A172 (cell line): ENCODE measurements at regions not wholly inside any gene's neighbourhood (a gene's known extent, or its start where the extent isn't known, plus 50 kb on each side); places are given as distances from the start of the nearest gene placed in this dataset.
"Not testable (repeated sequence)": the region's sequence is repeated elsewhere in the genome, so short reads cannot be mapped to it uniquely, and the experiment has no call there.

Source experiments
- DNase-seq: peaks from one replicate; pipeline ENCODE4 v3.0.0-alpha.2; 2015; ENCODE audit warnings: low spot score

DNA sequence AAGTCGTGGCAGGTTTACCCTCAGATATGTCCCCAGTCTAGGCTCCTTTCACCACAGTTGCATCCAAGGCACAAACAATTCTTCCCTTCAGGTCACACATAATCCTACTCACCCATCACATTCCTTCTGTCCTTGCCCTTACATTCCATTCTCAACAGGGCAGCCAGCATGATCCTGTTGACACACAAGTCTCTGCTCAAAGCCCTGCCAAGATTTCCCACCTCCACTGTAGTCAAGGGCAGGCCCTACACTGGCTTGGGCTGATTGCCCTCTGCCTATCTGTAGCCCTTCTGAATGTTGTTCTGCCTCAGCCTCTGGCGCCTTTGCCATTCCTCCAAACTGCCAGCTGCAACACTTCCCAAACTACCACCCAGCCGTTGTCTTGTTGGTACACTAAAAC lies 187.9 kb upstream of the AKR1E2 start:
- DNase-seq, result no peak

DNA sequence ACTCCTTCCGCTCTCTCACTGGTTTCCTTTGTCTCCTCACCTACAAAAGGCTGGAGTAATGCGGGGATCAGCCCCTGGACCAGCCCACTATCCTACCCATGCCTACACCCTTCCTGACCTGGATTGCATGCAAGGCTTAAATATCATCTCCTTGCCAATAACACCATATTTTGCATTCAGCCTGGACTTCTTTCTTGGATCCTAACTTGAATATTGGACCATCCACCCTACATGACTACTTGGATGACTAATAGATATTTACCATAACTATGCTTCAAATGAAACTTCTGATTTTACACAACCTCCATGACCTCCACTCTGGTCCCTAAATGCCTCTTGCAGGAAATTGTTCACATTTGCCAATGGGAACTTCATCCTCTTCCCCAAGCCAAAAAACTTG lies 188.3 kb upstream of the AKR1E2 start:
- DNase-seq, result no peak

DNA sequence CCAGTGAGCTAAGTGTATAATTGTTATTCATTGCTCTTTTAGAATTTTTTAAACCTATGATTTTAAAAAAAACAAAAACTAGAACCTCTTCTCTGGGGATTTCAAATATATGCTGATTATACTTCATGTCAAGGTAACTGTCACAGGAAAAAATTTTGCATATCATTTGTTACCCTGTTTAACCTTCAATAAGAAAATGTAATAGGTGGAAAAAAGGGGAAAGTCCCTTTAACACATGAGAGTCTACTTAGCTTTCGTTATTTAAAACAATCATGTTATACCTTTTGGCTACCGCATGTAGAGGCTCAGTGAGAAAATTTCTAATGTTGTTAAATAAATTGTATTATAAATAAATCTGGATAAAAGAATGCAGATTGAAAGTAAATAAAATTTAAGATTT lies 190.1 kb upstream of the AKR1E2 start:
- DNase-seq, result no peak

DNA sequence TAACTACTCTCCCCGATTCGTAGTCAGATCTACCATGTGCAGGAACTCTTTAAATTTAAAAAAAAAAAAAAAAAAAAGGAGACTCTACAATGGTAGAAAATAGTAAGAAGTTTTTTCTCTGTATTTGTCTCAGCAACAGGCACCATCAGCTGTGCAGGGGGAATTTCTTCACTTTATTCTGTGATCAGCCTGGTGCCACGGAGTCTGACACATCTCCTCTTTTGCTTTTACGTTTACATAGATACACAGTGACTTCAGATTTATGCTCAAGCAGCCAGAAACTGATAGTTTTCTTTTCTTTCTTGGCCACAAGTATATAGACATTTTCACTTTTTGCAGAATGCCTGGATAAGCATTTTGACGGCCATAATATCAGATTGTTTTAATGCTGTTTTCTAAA lies 190.6 kb upstream of the AKR1E2 start:
- no peak for DNase-seq

DNA sequence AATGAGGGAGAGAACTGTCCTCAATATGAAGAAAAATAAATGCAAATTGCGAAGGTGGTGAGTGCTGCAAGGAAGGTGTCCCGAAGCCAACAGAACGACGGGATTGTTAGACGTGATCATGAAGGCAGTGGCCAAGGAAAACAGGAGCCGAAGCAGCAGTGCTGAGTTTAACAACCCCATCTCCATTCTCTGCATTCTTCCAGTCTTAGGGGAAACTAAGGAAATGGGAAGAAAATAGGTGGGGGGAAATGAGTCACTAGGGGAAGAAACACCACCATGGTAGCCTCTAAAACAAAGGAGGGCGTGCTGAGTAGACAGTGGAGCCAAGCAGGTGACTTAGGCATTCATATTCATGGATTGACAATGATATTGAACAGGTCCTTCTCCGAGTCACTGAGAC lies 192.2 kb upstream of the AKR1E2 start:
- DNase-seq, result no peak

DNA sequence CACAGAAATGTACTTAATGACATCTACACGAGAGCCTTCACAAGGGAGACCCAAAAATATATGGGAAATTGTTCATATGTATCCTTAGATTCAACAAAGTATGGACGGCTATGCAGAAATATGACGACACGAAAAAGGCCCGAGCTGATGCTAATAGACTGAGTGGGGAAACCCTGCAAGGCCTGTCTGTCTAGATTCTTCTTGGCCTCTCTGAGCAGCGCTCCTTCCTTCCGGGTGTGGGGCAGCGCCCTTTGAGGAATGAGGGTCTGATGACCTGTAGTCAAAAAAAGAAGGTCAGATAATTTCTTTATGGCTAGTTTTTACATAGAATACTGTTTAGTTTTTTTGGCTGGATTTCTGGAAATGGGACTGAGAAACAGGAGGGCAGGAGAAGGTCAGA lies 192.8 kb upstream of the AKR1E2 start:
- DNase-seq, result no peak

DNA sequence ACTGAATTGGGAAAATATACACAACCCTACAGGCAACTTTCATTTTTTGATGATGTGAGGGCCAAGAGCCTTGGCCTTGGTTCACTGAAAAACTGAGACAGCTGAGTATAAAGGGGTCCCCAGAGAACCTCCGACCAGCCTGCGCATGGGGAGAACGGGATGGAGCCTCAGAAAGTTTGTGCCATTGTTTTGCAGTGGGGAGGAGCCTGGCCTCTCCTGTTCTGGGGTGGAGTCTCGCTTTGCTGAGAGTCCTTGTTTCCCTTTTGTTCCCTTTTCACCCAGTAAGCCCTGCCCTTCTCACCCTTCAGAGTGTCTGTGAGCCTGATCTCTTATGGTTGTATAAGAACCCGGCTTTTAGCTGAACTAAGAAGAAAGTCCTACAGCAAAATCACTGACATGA lies 193.2 kb upstream of the AKR1E2 start:
- no peak for DNase-seq

DNA sequence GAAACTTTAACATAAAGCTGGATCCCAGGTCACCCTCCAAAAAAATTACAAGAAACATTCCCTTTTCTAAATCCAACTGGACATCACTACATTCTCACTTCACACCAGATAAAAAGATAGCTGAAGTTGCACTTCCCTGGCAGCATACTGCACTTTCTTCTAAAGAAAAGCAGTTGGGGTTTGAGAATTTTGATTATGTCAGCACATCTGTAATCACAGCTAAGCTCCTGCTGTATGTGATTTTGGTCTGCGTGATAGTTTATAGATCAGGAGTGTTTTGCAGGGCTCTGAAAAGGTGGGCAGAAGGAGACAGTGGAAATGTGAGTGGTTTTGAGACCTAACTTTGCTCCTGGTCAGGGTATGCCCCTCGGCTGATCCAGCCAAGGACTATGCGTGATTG lies 199.1 kb upstream of the AKR1E2 start:
- no peak for DNase-seq

DNA sequence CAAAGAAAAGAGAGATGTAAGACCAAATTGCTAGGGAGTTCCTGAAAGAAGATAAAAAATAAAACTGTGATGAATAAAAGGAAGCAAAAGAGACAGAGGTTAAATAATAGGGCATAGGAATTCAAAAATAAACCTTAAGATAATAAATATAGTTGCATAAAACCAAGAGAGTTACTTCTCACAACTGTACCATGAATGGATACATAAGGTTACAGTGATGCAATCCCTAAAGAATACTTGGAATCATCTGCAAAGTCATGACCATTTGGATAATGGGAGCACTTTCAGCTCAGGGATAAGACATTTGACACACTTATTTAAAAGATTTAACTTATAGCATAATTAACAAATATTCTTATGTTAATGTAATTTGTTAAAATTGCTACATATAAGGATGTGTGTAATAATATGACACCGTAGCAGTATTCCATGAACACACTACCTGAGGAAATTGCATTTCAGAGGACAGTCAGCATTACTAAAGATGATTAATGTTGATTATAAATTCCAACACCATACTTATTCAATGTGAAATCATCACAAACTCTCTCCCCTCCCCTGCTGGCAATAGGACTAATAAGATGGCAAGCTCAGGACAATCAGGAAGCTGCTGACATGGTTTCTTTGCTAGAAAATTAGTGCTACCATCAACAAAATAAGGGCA lies 202.1 kb upstream of the AKR1E2 start:
- DNase-seq, result no peak

DNA sequence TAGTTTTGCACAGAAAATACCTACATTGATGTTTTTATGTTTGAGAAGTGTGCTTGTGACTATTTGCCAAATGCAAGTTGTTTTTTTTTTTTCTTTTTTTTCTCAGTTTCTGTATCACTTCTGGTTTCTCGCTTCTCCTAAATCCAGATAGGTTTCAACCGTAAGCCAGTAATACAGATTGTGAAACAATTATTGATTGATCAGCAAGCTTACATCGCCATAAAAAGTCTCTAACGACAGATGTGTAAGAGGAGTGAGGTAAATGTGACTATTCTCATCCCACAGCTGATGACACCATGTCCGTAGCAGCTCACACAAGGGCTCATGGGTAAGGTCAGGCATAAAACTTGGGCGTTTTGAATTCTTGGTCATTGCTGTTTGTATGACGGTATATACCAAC lies 202.8 kb upstream of the AKR1E2 start:
- DNase-seq, result no peak

DNA sequence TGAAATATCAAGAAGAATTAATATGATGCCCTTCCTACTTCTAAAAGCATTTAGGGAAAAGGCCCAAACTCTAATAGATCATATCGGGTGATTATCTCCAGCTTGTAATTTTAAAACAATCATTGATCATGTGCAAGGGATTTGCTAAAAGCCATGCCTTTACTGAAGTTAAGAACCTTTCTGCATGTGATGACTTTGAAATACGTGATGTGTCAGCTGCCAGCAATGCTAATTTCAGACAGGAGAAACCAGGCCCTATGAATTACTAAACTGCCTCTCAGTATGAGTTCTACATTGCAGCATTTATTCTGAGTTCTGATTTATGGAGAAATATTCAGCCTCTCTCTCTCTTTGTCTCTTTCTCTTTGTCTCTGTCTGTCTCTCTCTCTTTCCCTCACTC lies 203.6 kb upstream of the AKR1E2 start:
- no peak for DNase-seq

DNA sequence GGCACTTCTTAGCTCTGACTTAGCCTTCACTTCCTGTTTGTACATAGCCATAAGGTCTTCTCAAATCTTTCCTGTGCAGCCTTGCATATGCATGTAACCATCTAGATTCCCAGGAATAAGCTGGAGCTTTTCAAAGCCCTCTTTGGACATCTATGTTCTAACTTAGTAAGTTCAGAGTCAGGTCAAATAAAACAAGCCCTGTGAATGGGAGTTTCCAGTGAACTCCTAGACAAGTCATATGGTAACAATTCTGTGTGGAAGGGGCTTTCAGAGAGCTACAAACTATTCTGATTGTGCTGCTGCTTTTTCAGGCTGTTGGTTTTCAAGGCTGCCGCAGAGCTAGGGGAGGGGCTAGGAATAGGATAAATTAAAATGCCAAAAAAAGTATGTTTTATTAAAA lies 208.4 kb upstream of the AKR1E2 start:
- DNase-seq, result no peak

DNA sequence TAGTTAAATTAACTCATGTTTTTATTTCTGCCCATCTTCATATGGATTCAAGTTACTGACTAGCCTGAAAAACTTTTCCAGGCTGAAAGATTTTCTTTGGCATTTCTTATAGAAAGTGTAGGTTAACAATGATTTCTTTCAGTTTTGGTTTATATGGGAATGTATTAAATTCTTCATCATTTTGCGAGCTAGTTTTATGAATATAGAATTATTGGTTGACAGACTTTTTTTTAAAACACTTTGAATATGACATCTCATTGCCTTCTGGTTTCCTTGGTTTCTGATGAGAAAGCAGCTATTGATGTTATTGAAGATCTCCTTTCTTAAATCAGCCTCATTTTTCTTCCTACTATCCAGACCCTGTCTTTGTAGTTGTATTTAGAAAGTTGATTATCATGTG lies 211.0 kb upstream of the AKR1E2 start:
- no peak for DNase-seq

DNA sequence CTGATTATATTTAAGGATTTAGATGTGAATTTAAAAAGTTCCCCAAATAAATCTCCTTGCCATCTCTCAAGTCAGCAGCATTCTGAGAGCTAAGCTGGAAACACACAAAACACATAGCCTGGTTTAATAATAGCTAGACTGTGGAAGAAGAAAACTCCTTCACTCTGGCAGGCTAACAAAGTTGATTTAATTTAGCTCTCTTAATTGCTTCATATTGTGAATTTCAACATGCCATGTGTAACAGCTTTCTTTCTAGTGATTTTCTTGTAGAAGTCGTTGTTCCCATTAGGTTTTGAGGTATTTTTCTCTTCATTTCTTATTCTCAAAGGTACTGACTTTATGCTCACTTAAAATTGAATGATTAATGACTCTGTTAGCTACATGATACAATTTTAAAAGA lies 216.8 kb upstream of the AKR1E2 start:
- DNase-seq, result no peak

DNA sequence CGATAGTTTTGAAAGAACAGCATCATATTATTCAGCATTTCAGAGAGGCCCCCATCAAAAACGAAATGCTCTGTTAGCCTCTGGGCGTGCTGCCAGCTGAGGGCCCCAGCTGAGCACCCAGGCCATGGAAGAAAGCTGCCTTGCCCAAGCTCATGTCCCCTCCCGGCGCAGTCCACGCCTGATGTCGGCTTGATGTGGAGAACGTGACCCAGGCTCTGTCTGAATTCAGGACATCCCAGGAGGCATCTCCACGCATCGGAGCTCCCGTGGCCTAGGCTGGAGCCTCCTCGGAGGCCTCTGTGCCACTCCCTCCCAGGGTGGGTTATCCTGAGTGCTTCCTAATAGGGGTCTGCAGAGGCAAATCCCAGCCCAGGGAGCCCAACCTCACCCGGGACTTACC lies 218.3 kb upstream of the AKR1E2 start:
- no peak for DNase-seq

DNA sequence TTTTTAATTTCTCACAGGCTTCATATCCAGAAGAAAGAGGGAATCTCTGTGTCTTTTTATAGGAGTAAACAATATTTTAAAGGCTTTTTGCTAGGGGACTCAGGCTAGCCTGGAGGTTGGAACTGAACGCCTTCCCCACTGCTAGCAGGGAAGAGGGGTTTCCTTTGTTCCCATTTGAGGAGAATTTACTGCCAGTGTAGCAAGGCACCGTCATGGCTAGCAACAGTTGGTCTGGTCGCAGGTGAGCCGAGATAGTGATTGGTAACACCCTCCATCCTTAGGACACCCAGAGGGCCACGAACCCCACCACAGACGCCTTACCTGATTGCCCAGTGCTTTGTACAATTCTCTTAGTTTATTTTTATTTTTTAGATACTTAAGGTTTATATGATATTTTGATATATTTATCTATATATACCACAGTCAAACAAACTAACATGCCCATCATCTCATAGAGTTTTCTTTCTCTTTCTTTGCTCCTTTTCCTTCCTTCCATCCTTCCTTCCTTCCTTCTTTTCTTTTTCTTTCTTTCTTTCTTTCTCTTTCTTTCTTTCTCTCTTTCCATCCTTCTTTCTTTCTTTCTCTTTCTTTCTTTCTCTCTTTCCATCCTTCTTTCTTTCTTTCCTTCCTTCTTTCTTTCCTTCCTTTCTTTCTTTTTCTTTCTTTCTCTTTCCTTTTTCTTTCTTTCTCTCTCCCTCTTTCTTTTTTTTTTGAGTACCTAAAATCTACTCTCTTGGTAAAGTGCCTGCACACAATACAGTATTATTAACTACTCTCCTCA lies 219.0 kb upstream of the AKR1E2 start:
- no peak for DNase-seq

DNA sequence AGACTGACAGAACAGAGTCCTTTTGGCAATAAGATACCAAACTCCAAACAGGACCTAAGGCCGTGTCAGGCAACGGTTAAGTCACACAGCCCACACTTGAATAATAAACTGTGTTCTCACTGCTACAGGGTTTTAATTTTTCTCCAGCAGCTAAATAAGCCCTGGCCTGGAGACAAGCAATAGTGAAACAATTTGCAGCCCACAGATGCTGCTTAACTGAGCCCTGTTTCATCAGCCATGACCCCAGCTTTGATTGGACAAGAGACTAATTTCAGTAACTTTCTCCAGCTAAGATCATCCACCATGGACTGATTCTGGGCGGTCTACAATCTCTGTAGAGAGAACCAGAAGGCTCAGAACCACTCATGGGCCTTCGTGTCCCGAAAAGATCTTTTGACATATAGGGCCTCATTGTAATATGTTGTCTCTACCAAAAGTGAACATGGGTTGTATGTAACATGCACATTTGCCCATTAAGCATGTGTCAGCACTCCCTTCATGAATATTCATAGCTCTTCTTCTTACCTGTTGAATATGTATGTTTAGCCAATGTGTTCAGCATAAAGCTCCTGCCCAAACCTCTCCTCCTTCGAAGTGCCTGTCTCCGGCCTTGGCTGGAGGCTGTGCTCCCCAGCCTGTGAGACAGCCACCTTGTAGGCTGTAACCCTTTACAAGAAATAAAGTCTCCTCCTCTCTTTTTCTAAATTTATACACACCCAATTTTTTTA lies 223.1 kb upstream of the AKR1E2 start:
- DNase-seq, result no peak

DNA sequence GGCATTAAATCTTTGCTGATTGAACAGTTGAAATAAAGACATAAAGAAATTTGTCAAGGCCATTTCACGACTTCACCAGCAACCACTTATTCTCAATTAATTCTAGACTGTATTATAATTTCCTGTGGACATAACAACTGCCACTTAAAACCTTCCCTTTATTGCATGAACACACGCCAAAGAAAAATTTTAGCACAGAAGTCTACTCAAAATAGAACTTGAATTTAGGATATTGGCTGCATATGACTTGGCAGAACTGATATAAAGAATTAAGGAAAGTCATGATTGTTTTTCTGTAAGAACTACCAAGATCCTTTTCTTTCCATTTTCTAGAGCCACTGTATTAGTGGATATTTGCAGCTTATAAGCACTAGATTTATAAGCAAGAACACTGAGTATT lies 226.5 kb upstream of the AKR1E2 start:
- no peak for DNase-seq

DNA sequence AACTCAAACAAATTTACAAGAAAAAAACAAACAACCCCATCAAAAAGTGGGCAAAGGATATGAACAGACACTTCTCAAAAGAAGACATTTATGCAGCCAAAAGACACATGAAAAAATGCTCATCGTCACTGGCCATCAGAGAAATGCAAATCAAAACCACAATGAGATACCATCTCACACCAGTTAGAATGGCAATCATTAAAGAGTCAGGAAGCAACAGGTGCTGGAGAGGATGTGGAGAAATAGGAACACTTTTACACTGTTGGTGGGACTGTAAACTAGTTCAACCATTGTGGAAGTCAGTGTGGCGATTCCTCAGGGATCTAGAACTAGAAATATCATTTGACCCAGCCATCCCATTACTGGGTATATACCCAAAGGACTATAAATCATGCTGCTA lies 228.1 kb upstream of the AKR1E2 start:
- DNase-seq, result not testable (repeated sequence)

DNA sequence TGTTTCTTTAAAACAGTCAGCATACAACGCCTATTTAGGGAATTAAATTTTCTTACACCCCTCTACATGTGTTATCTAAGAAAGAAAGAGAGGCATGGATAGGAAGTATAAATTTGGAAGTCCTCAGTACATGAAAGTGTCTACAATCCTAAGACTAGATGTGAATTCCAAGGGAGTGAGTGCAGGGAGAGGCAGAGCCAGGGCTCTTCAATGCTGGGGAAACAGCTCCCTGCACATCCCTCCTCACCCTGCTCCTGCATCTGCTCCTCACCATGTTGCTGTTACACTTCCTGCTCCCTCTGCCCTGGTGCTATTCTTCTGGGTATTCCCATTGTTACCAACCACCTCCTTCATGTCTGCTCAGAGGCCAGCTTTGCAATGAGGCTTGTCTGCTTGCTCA lies 229.1 kb upstream of the AKR1E2 start:
- DNase-seq, result no peak

DNA sequence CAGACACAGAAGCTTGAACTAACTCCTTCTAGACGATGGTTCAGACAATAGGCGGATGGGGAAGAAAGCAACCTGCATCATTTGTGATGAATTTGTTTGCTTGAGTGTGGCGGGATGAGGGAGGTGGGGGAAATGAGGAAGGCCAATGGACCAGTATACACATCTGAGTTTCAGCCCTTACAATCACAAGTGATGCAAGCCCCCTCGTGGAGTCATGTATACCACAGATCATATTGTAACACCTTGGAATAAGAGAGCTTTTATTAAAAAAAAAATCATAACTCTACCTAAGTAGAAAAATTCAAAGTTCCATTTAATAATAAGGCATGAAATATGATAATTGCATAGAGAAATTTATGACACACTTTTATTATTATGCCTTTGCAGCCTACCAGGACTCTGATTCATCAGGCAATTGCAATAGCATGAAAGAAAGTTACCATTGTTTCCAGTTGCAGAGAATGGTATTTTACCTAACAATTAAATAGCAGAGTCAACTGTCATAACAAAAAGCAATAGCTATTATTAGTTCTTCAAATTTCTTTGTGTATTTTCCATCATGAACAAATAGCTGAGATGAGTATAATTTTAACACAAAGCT lies 230.2 kb upstream of the AKR1E2 start:
- no peak for DNase-seq

DNA sequence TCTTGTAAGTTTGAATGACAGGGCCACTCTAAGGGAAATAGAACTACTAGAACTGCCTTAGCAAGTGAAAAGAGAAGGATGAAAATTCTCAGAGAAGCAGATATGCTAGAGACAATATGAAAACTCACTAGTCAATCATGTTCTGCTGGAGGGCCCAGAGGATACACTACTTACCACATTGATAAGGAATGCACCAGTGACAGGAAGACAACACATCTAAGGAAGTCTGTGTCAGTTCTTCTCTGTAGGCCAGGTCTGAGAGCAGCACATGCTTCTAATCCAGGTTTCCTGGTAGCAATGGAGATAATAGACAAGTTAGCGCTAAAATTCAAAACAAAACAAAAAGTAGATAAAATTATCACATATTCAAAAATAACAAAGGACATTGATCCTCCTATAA lies 235.2 kb upstream of the AKR1E2 start:
- no peak for DNase-seq

DNA sequence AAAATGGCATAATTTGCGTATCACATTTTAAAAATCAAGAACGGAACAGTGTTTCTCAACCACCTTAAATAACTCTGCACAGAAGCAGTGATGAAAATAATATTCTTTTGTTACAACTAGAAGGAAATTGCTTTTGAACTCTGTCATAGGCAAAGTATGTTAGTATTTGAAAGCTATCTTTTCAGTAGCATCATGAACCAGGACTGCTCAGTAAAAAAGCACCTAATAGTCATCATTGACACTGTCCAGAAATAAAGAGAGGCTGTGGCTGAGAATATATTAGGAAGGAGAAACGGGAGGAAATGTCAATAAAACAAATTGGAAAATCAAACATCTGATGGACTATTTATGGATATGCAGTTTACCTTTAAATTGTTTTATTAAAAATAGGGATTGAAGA lies 237.2 kb upstream of the AKR1E2 start:
- DNase-seq, result no peak
